ENCODE measurements at regions not wholly inside any gene's neighbourhood (a gene's known extent, or its start where the extent isn't known, plus 50 kb on each side); places are given as distances from the start of the nearest gene placed in this dataset.

- no peak overlapping the region for H3K4me3 ChIP-seq
- intact Hi-C loops (cut with DNase I) = no loop called here
- H3K27ac ChIP-seq = no peak overlapping the region
- DNase-seq (ENCODE audit: low spot score in 2 of 2) = no peak
- no peaks in the 10 kb centered on the region for H3K4me1 ChIP-seq
- no peak for TF ChIP-seq CTCF (IDR thresholded peaks at IDR 0.05)
- H3K36me3 ChIP-seq = no peaks in the 10 kb centered on the region
- H3K27me3 ChIP-seq = no peaks in the 10 kb centered on the region
- H3K9me3 ChIP-seq = no peaks in the 10 kb centered on the region
Measured at GRCh38 chr4:28443801-28444412, 1583.3 kb downstream of the STIM2 start.

- no peak for DNase-seq (ENCODE audit: low spot score in 2 of 2)
- Histone ChIP-seq H3K9me3 (no peaks in the 10 kb centered on the region), H3K27me3 (no peaks in the 10 kb centered on the region), H3K4me3 (no peak overlapping the region), H3K27ac (no peak overlapping the region), H3K4me1 (no peaks in the 10 kb centered on the region), H3K36me3 (no peaks in the 10 kb centered on the region)
- intact Hi-C loops (cut with DNase I) = no loop called here
- TF ChIP-seq CTCF (IDR thresholded peaks at IDR 0.05) = no peak
Measured at GRCh38 chr4:28444886-28445496, 1584.3 kb downstream of the STIM2 start.

GRCh38 chr4:28449085-28449484, 1588.4 kb downstream of the STIM2 start:
- H3K27me3 ChIP-seq = no peaks in the 10 kb centered on the region
- TF ChIP-seq CTCF (IDR thresholded peaks at IDR 0.05) = no peak
- H3K27ac ChIP-seq = no peak overlapping the region
- no peaks in the 10 kb centered on the region for H3K4me1 ChIP-seq
- intact Hi-C loops (cut with DNase I) = no loop called here
- DNase-seq (ENCODE audit: low spot score in 2 of 2) = no peak
- no peaks in the 10 kb centered on the region for H3K36me3 ChIP-seq
- no peak overlapping the region for H3K4me3 ChIP-seq
- no peaks in the 10 kb centered on the region for H3K9me3 ChIP-seq

GRCh38 chr4:28451346-28451745, 1590.7 kb downstream of the STIM2 start:
- no peak for DNase-seq (ENCODE audit: low spot score in 2 of 2)
- no peak for TF ChIP-seq CTCF (IDR thresholded peaks at IDR 0.05)
- Histone ChIP-seq H3K27me3 (no peaks in the 10 kb centered on the region), H3K36me3 (no peaks in the 10 kb centered on the region), H3K4me3 (no peak overlapping the region), H3K4me1 (no peaks in the 10 kb centered on the region), H3K27ac (no peak overlapping the region), H3K9me3 (no peaks in the 10 kb centered on the region)
- intact Hi-C loops (cut with DNase I) = no loop called here

- H3K27me3 ChIP-seq = no peaks in the 10 kb centered on the region
- H3K36me3 ChIP-seq = no peaks in the 10 kb centered on the region
- DNase-seq (ENCODE audit: low spot score in 2 of 2) = no peak
- intact Hi-C loops (cut with DNase I) = no loop called here
- no peak overlapping the region for H3K4me3 ChIP-seq
- H3K9me3 ChIP-seq = no peaks in the 10 kb centered on the region
- H3K4me1 ChIP-seq = no peaks in the 10 kb centered on the region
- no peak for TF ChIP-seq CTCF (IDR thresholded peaks at IDR 0.05)
- H3K27ac ChIP-seq = no peak overlapping the region
Measured at GRCh38 chr4:28462766-28463700, 1602.4 kb downstream of the STIM2 start.

Data from ascending aorta (tissue), 2 donors.